PC-3 (cell line): ENCODE measurements at regions not wholly inside any gene's neighbourhood (a gene's known extent, or its start where the extent isn't known, plus 50 kb on each side); places are given as distances from the start of the nearest gene placed in this dataset.

ENCODE experiments used
- ATAC-seq: fragments of 200-7000 bp; cut with Tn5 transposase; 2 replicates; pipeline ENCODE4 v1.9.1; 2020; ENCODE audit warnings: mild to moderate bottlenecking, moderate library complexity
- BruUV-seq: library from RNA; stranded (reverse); fragments of 400-500 nt; replicated peaks from 2 replicates; lab custom pipeline; 2021; lab: Mats Ljungman, UMichigan
- CTCF ChIA-PET: fragments of 300-600 bp; sonication (Branson Sonifier 250); formaldehyde crosslinking; loops from one replicate; lab custom pipeline; 2022; ENCODE audit warnings: antibody characterized with exemption; lab: Charles Lee
- POLR2A ChIA-PET: fragments of 300-600 bp; sonication (Branson Sonifier 250); formaldehyde crosslinking; loops from one replicate; lab custom pipeline; 2022; ENCODE audit warnings: antibody characterized with exemption; ENCODE audit not compliant: unreplicated experiment; lab: Charles Lee
- DNase-seq: peaks from one replicate; pipeline ENCODE4 v3.0.0-alpha.2; 2015
- H2AFZ ChIP-seq: fragments of 300-600 bp; sonication (generic); 2 replicates; pipeline ENCODE4 v1.6.0; 2016; ENCODE audit warnings: antibody characterized with exemption, low read length
- H3F3A ChIP-seq: fragments of 300-600 bp; sonication (generic); one replicate; pipeline ENCODE4 v1.6.0; 2017; ENCODE audit warnings: antibody characterized with exemption, low read length, control low read depth, mild to moderate bottlenecking; ENCODE audit not compliant: unreplicated experiment
- H3K27ac ChIP-seq: fragments of 300-600 bp; sonication (generic); 2 replicates; pipeline ENCODE4 v1.5.1; 2016; ENCODE audit warnings: mild to moderate bottlenecking, low read length
- H3K27me3 ChIP-seq: fragments of 300-600 bp; sonication (generic); 2 replicates; pipeline ENCODE4 v1.6.1; 2016; ENCODE audit warnings: low read length, mixed read lengths
- H3K36me3 ChIP-seq: fragments of 300-600 bp; sonication (generic); 2 replicates; pipeline ENCODE4 v1.6.1; 2016; ENCODE audit warnings: low read depth, mixed run types, low read length, mixed read lengths
- H3K4me1 ChIP-seq: fragments of 300-600 bp; sonication (generic); 2 replicates; pipeline ENCODE4 v1.5.1; 2016; ENCODE audit warnings: low read length; ENCODE audit not compliant: insufficient read depth
- H3K4me2 ChIP-seq: fragments of 300-600 bp; sonication (generic); 2 replicates; pipeline ENCODE4 v1.6.0; 2016; ENCODE audit warnings: low read length
- H3K4me3 ChIP-seq: fragments of 300-600 bp; sonication (generic); 2 replicates; pipeline ENCODE4 v1.5.1; 2016; ENCODE audit warnings: mild to moderate bottlenecking, low read length, mixed read lengths
- H3K79me2 ChIP-seq: fragments of 300-600 bp; sonication (generic); 2 replicates; pipeline ENCODE4 v1.6.1; 2017; ENCODE audit warnings: low read length, mixed read lengths
- H3K9ac ChIP-seq: fragments of 300-600 bp; sonication (generic); 2 replicates; pipeline ENCODE4 v1.6.0; 2016; ENCODE audit warnings: mild to moderate bottlenecking, low read length
- H3K9me2 ChIP-seq: fragments of 300-600 bp; sonication (generic); replicated peaks from 2 replicates; pipeline ENCODE4 v1.6.1; 2016; ENCODE audit warnings: mixed run types, low read length, mixed read lengths
- H3K9me3 ChIP-seq: fragments of 300-600 bp; sonication (generic); 2 replicates; pipeline ENCODE4 v1.6.1; 2016; ENCODE audit warnings: low read length, mixed read lengths
- H4K20me1 ChIP-seq: fragments of 300-600 bp; sonication (generic); 2 replicates; pipeline ENCODE4 v1.6.1; 2016; ENCODE audit warnings: low read length, mixed read lengths
- EZH2 ChIP-seq: fragments of 300-600 bp; sonication (generic); IDR thresholded peaks from one replicate; pipeline ENCODE4 v1.6.1; 2017; ENCODE audit warnings: antibody characterized with exemption, mild to moderate bottlenecking, low read length; ENCODE audit not compliant: unreplicated experiment
- EZH2phosphoT487 ChIP-seq: fragments of 300-600 bp; sonication (generic); IDR thresholded peaks from 2 replicates; pipeline ENCODE4 v1.6.1; 2018; ENCODE audit warnings: mild to moderate bottlenecking, antibody characterized with exemption, low read length, borderline replicate concordance
- intact Hi-C: fragments of 100-400 bp; cut with micrococcal nuclease; formaldehyde crosslinking; loops from 2 replicates; pipeline ENCODE4 v1.9.0; 2023
- TF ChIP-seq, protein P1 (sequence below): fragments of 300-600 bp; sonication (generic); conservative IDR thresholded peaks from 2 replicates; pipeline ENCODE4 v1.5.1; 2017; ENCODE audit warnings: antibody characterized with exemption, low read depth, mild to moderate bottlenecking, low read length

DNA sequence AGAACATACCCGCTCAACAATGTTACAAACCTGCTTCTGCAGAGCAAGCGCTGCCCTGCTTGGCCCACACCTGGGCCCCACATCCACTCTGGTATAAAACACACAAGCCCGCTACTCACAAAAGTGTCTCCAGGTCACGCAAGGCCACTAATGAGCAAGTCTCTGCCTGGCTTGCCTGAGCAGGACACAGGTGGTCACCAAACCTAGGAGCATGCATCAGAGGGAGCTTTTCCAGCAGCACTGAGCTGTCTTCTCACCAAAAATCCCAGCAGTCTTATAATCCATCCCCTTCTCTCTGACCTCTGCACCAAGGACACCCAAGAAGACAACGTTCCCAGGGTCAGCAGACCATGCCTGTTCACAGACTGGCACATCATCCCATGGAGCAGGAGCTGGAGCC lies 100.8 kb downstream of the DLL1 start:
- Histone ChIP-seq H3K27me3 (no peaks in the 10 kb centered on the region), H3K4me2 (no peak overlapping the region), H3K9me3 (no peaks in the 10 kb centered on the region), H3K9ac (no peak overlapping the region), H3K36me3 (no peaks in the 10 kb centered on the region), H4K20me1 (no peaks in the 10 kb centered on the region), H3F3A (no peaks in the 10 kb centered on the region), H2AFZ (no peak overlapping the region), H3K4me3 (no peak overlapping the region), H3K27ac (no peak overlapping the region), H3K79me2 (no peaks in the 10 kb centered on the region), H3K4me1 (no peaks in the 10 kb centered on the region), H3K9me2 (no peaks in the 10 kb centered on the region)
- DNase-seq (no peak), ATAC-seq (no peak)
- no TSS peak for BruUV-seq
- ChIA-PET CTCF (no interaction called here), POLR2A (no interaction called here)
- TF ChIP-seq, protein P1, sequence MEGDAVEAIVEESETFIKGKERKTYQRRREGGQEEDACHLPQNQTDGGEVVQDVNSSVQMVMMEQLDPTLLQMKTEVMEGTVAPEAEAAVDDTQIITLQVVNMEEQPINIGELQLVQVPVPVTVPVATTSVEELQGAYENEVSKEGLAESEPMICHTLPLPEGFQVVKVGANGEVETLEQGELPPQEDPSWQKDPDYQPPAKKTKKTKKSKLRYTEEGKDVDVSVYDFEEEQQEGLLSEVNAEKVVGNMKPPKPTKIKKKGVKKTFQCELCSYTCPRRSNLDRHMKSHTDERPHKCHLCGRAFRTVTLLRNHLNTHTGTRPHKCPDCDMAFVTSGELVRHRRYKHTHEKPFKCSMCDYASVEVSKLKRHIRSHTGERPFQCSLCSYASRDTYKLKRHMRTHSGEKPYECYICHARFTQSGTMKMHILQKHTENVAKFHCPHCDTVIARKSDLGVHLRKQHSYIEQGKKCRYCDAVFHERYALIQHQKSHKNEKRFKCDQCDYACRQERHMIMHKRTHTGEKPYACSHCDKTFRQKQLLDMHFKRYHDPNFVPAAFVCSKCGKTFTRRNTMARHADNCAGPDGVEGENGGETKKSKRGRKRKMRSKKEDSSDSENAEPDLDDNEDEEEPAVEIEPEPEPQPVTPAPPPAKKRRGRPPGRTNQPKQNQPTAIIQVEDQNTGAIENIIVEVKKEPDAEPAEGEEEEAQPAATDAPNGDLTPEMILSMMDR = no peak
- TF ChIP-seq EZH2 = no peak
- intact Hi-C loops = no loop called here

DNA sequence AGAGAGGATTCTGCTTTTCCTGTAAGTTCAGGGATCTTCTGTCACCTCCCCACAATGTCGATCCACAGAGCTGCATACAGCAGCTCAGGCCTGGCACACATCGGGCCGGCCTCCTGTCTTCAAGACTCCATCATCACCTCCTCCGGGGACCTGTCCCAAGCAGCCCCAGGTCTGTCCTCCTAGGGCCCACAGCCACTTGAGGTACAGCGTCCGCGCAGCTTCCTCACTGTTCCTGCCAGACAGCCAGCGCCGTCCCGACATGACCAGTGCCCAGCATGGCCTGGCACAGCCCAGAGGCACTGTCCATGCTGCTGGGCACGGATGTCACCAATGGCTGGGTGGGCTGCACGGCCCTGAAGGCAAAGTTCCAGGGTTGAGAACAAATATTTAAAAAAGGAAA lies 101.6 kb downstream of the DLL1 start:
- Histone ChIP-seq H3K4me2 (no peak overlapping the region), H3K9me3 (no peaks in the 10 kb centered on the region), H3K4me3 (no peak overlapping the region), H2AFZ (no peak overlapping the region), H3K27ac (no peak overlapping the region), H3K4me1 (no peaks in the 10 kb centered on the region), H3K9me2 (no peaks in the 10 kb centered on the region), H3F3A (no peaks in the 10 kb centered on the region), H3K36me3 (no peaks in the 10 kb centered on the region), H3K27me3 (no peaks in the 10 kb centered on the region), H3K9ac (no peak overlapping the region), H4K20me1 (no peaks in the 10 kb centered on the region), H3K79me2 (no peaks in the 10 kb centered on the region)
- intact Hi-C loops = no loop called here
- CTCF ChIA-PET = no interaction called here
- no peak for DNase-seq
- POLR2A ChIA-PET = no interaction called here
- TF ChIP-seq EZH2 (no peak), EZH2phosphoT487 (no peak)
- TF ChIP-seq, protein P1 = no peak
- ATAC-seq = no peak
- no TSS peak for BruUV-seq

DNA sequence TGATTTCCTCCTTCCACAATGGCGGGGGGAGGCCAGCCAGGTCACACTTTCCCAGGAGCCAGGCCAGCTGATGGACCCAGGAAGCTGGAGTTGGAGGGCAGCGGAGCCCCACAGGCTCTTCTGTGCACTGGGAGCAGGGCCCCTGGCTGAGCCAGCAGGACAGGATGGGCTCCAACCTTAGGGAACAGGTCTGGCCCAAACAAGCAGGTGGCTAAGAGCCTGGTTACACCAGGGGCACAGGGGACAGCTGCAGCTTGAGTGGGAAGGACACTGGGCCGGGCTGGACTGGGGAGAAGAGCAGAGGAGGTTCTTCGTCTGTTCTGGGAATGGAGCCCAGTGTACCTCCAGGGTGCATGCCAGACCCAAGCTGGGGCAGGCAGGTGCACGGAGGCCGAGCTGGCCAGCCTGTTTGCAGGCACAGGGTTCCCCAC lies 102.3 kb downstream of the DLL1 start:
- Histone ChIP-seq H3K79me2 (no peaks in the 10 kb centered on the region), H3K9me3 (no peaks in the 10 kb centered on the region), H3K36me3 (no peaks in the 10 kb centered on the region), H3K9ac (no peak overlapping the region), H3K4me3 (no peak overlapping the region), H3K4me1 (no peaks in the 10 kb centered on the region), H3F3A (no peaks in the 10 kb centered on the region), H2AFZ (no peak overlapping the region), H3K9me2 (no peaks in the 10 kb centered on the region), H3K4me2 (no peak overlapping the region), H3K27me3 (no peaks in the 10 kb centered on the region), H3K27ac (no peak overlapping the region), H4K20me1 (no peaks in the 10 kb centered on the region)
- ATAC-seq = no peak
- ChIA-PET CTCF (no interaction called here), POLR2A (no interaction called here)
- no peak for TF ChIP-seq EZH2phosphoT487
- TF ChIP-seq EZH2 = no peak
- TF ChIP-seq, protein P1 = no peak
- DNase-seq = no peak
- intact Hi-C loops = no loop called here
- BruUV-seq = no TSS peak
